H1 (cell line): ENCODE measurements at regions not wholly inside any gene's neighbourhood (a gene's known extent, or its start where the extent isn't known, plus 50 kb on each side); places are given as distances from the start of the nearest gene placed in this dataset.
"Not testable (repeated sequence)": the region's sequence is repeated elsewhere in the genome, so short reads cannot be mapped to it uniquely, and the experiment has no call there.

ENCODE experiments used
- CTCF ChIA-PET: fragments of 300-600 bp; sonication (Branson Sonifier 250); formaldehyde crosslinking; loops from one replicate; lab custom pipeline; 2021; ENCODE audit not compliant: partially characterized antibody; lab: Charles Lee
- POLR2A ChIA-PET: fragments of 300-600 bp; sonication (Branson Sonifier 250); formaldehyde crosslinking; loops from one replicate; lab custom pipeline; 2021; ENCODE audit warnings: inconsistent platforms; ENCODE audit not compliant: partially characterized antibody; lab: Charles Lee
- DNase-seq, 2 experiments: peaks; one replicate each; pipeline versions ENCODE4 v3.0.0 to v3.0.0-alpha.2; 2010 to 2022; ENCODE audit warnings: low spot score in 2 of 2, low read depth in 1 of 2, mixed read lengths in 1 of 2
- FAIRE-seq: peaks from 2 replicates; lab custom pipeline; 2011; peaks lifted over from hg19 to GRCh38; lab: Jason Lieb, UNC
- H2AFZ ChIP-seq: 2 replicates; pipeline ENCODE4 v1.8.1; 2012; ENCODE audit warnings: low read length, inconsistent platforms
- H2AK5ac ChIP-seq: 2 replicates; pipeline ENCODE4 v1.6.1; 2013; ENCODE audit warnings: low read depth, low read length
- H2BK120ac ChIP-seq: replicated peaks from 2 replicates; pipeline ENCODE3; 2013; ENCODE audit warnings: low read depth, low read length, inconsistent platforms
- H2BK12ac ChIP-seq: 2 replicates; pipeline ENCODE4 v1.6.1; 2013; ENCODE audit warnings: low read depth, low read length
- H2BK15ac ChIP-seq: 2 replicates; pipeline ENCODE4 v1.6.1; 2013; ENCODE audit warnings: low read length
- H2BK20ac ChIP-seq: 2 replicates; pipeline ENCODE4 v1.6.1; 2013; ENCODE audit warnings: low read length
- H2BK5ac ChIP-seq: 2 replicates; pipeline ENCODE4 v1.6.1; 2013; ENCODE audit warnings: low read depth, low read length
- H3K14ac ChIP-seq: 2 replicates; pipeline ENCODE4 v1.6.1; 2013; ENCODE audit warnings: inconsistent platforms; ENCODE audit not compliant: insufficient read length
- H3K18ac ChIP-seq: 2 replicates; pipeline ENCODE4 v1.6.1; 2013; ENCODE audit warnings: low read length; ENCODE audit errors: extremely low read depth
- H3K23ac ChIP-seq: 2 replicates; pipeline ENCODE4 v1.6.1; 2013; ENCODE audit warnings: inconsistent platforms; ENCODE audit not compliant: insufficient read length
- H3K23me2 ChIP-seq: 2 replicates; pipeline ENCODE4 v1.6.1; 2013; ENCODE audit warnings: low read depth, low read length
- H3K27ac ChIP-seq: 2 replicates; pipeline ENCODE4 v1.6.1; 2011; ENCODE audit warnings: low read depth, low read length, inconsistent platforms
- H3K27me3 ChIP-seq, 4 experiments: replicated peaks in 1 of 4; 1 replicate in 1 of 4; 2 replicates in 3 of 4; pipeline versions ENCODE4 v1.6.1 to v1.8.1; 2011 to 2013; ENCODE audit warnings: low read length in 3 of 4, mild to moderate bottlenecking in 3 of 4, inconsistent platforms in 2 of 4, mixed read lengths in 2 of 4, moderate library complexity in 1 of 4; ENCODE audit not compliant: control insufficient read depth in 3 of 4, insufficient read depth in 3 of 4; ENCODE audit errors: extremely low read depth in 1 of 4
- H3K36me3 ChIP-seq, 4 experiments: 2 replicates each; pipeline versions ENCODE4 v1.6.1 to v1.8.1; 2011 to 2013; ENCODE audit warnings: mild to moderate bottlenecking in 4 of 4, low read length in 3 of 4, moderate library complexity in 2 of 4, control low read depth in 1 of 4, inconsistent platforms in 1 of 4; ENCODE audit not compliant: insufficient read depth in 4 of 4, control insufficient read depth in 2 of 4
- H3K4ac ChIP-seq: replicated peaks from 2 replicates; pipeline ENCODE3; 2013; ENCODE audit warnings: low read length, low read depth, mixed read lengths, inconsistent platforms; ENCODE audit not compliant: insufficient read length
- H3K4me1 ChIP-seq, 4 experiments: replicated peaks in 1 of 4; 1 replicate in 1 of 4; 2 replicates in 3 of 4; pipeline versions ENCODE4 v1.6.1 to v1.8.1; 2011 to 2013; ENCODE audit warnings: low read length in 3 of 4, inconsistent platforms in 2 of 4, mixed read lengths in 1 of 4; ENCODE audit not compliant: insufficient read depth in 4 of 4, control insufficient read depth in 3 of 4
- H3K4me2 ChIP-seq, 2 experiments: 2 replicates each; pipeline versions ENCODE4 v1.6.1 to v1.8.1; 2011 to 2013; ENCODE audit warnings: low read depth in 2 of 2, low read length in 2 of 2, control low read depth in 1 of 2, inconsistent platforms in 1 of 2, mild to moderate bottlenecking in 1 of 2; ENCODE audit not compliant: insufficient read depth in 1 of 2
- H3K4me3 ChIP-seq, 4 experiments: fragments of 200-600, 300-600 bp in 1 of 4; sonication (generic), shearing (Covaris generic), sonication (Bioruptor Twin) in 1 of 4; 2 replicates each; pipeline versions ENCODE4 v1.5.1 to v1.8.1; 2011 to 2016; ENCODE audit warnings: low read length in 4 of 4, low read depth in 3 of 4, control low read depth in 2 of 4, inconsistent platforms in 2 of 4, mild to moderate bottlenecking in 2 of 4, mixed read lengths in 1 of 4, moderate library complexity in 1 of 4; ENCODE audit not compliant: insufficient read depth in 2 of 4; ENCODE audit errors: extremely low read depth in 1 of 4
- H3K56ac ChIP-seq: replicated peaks from 2 replicates; pipeline ENCODE3; 2013; ENCODE audit warnings: low read depth, mild to moderate bottlenecking, mixed read lengths, low read length, inconsistent platforms; ENCODE audit not compliant: insufficient read length
- H3K79me1 ChIP-seq: 2 replicates; pipeline ENCODE4 v1.6.1; 2013; ENCODE audit warnings: low read depth, low read length, control low read depth
- H3K79me2 ChIP-seq, 2 experiments: 2 replicates each; pipeline versions ENCODE4 v1.6.1 to v1.8.1; 2012 to 2013; ENCODE audit warnings: low read length in 2 of 2, mild to moderate bottlenecking in 2 of 2, inconsistent platforms in 1 of 2; ENCODE audit not compliant: insufficient read depth in 2 of 2, control insufficient read depth in 1 of 2
- H3K9ac ChIP-seq, 4 experiments: replicated peaks in 1 of 4; 1 replicate in 1 of 4; 2 replicates in 3 of 4; pipeline versions ENCODE4 v1.6.1 to v1.8.1; 2011 to 2013; ENCODE audit warnings: low read depth in 3 of 4, low read length in 3 of 4, control low read depth in 2 of 4, mild to moderate bottlenecking in 2 of 4, moderate library complexity in 2 of 4, inconsistent platforms in 1 of 4; ENCODE audit errors: extremely low read depth in 1 of 4
- H3K9me3 ChIP-seq, 2 experiments: 2 replicates each; pipeline versions ENCODE4 v1.6.1 to v1.8.1; 2012 to 2013; ENCODE audit warnings: mild to moderate bottlenecking in 2 of 2, moderate library complexity in 2 of 2, control low read depth in 1 of 2, inconsistent platforms in 1 of 2, low read depth in 1 of 2, low read length in 1 of 2, mixed read lengths in 1 of 2; ENCODE audit not compliant: insufficient read depth in 2 of 2
- H4K20me1 ChIP-seq, 2 experiments: replicated peaks in 1 of 2; 2 replicates each; pipeline versions ENCODE3 to v1.8.1; 2011 to 2013; ENCODE audit warnings: inconsistent platforms in 2 of 2, low read length in 2 of 2, mild to moderate bottlenecking in 1 of 2; ENCODE audit not compliant: insufficient read depth in 2 of 2, control insufficient read depth in 1 of 2
- H4K5ac ChIP-seq: 2 replicates; pipeline ENCODE4 v1.6.1; 2013; ENCODE audit warnings: low read length, low read depth, mixed read lengths, inconsistent platforms; ENCODE audit not compliant: insufficient read length
- H4K8ac ChIP-seq: 2 replicates; pipeline ENCODE4 v1.8.0; 2013; ENCODE audit warnings: mild to moderate bottlenecking, moderate library complexity, low read length, inconsistent platforms; ENCODE audit not compliant: insufficient read depth; ENCODE audit errors: extremely low read depth
- H4K91ac ChIP-seq: replicated peaks from 2 replicates; pipeline ENCODE3; 2013; ENCODE audit warnings: low read length, mixed read lengths, inconsistent platforms; ENCODE audit not compliant: insufficient read length
- WGBS, 2 experiments: shearing (Covaris generic) in 1 of 2; methylation state at CpG; one replicate each; pipeline versions ENCODE4 v1.1.6 to v1.1.7; 2013 to 2015; ENCODE audit warnings: low lambda C conversion rate in 2 of 2, mixed read lengths in 2 of 2, inconsistent platforms in 1 of 2, low coverage in 1 of 2, missing lambda C conversion rate in 1 of 2; ENCODE audit not compliant: insufficient replicate concordance in 2 of 2, insufficient coverage in 1 of 2, insufficient read length in 1 of 2; ENCODE audit errors: extremely low coverage in 1 of 2, missing lambda C conversion rate in 1 of 2; 5-methylcytosine and 5-hydroxymethylcytosine counted together

- H3K27me3 ChIP-seq, H3K23me2 ChIP-seq, H3K14ac ChIP-seq, H3K9ac ChIP-seq, H2BK120ac ChIP-seq, H2AK5ac ChIP-seq, H3K36me3 ChIP-seq, H3K4me2 ChIP-seq, H3K23ac ChIP-seq, H3K79me2 ChIP-seq, H4K91ac ChIP-seq, H4K5ac ChIP-seq, H4K20me1 ChIP-seq, H3K18ac ChIP-seq, H4K8ac ChIP-seq, H3K4me3 ChIP-seq, H2AFZ ChIP-seq, H3K79me1 ChIP-seq, H3K56ac ChIP-seq, POLR2A ChIA-PET, H3K9me3 ChIP-seq, H2BK12ac ChIP-seq, H3K4ac ChIP-seq, FAIRE-seq, H2BK20ac ChIP-seq, H3K4me1 ChIP-seq, H2BK5ac ChIP-seq, DNase-seq, H3K27ac ChIP-seq, H2BK15ac ChIP-seq: not testable (repeated sequence)
- CTCF ChIA-PET, result interaction anchor here (0.6 to 2.4 kb wide), 6 partner anchors 58 to 567 kb away, joined by 3 to 9 read pairs (median 3); no protein-coding TSS in a partner anchor
- 90% methylated on average over 6 of the region's 6 CpGs; no CpG with 5 or more reads in 1 of the 2 experiments for WGBS, 2 experiments
These were observed 62.5 kb upstream of the CNEP1R1 start for GRCh38 chr16:49962566-49962965.
